ENCODE measurements at regions not wholly inside any gene's neighbourhood (a gene's known extent, or its start where the extent isn't known, plus 50 kb on each side); places are given as distances from the start of the nearest gene placed in this dataset.

DNA sequence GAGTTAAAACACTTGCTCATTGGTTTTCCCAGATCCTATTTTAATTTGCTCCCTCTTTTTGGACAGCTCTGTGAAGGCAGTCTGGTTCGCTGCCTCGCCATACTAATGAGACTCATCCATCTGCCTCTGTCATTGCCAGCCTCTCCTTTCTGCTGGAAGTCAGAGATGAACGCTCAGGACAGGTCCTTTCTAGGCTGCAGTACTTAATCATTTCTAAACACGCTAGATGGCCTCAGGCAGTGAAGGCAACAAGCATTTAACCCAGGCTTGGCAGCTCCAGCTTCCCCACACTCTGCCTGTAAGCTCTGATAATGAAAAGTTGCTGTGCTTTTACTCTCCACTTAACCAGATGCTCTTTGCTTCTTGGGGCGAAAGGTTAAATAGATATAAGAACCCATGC lies 286.7 kb upstream of the POU3F2 start:
- H3K9me3 ChIP-seq (ENCODE audit: insufficient read depth, low read depth, low read length), result no peaks in the 10 kb centered on the region
- H3K9ac ChIP-seq (ENCODE audit: low read depth, low read length, poor library complexity, severe bottlenecking), result no peak overlapping the region
- TF ChIP-seq EZH2phosphoT487 (IDR thresholded peaks at IDR 0.05; ENCODE audit: borderline replicate concordance) (no peak), CTCF (conservative IDR thresholded peaks at IDR 0.05; ENCODE audit: low read length) (no peak)
- H3K4me2 ChIP-seq (ENCODE audit: low read depth, low read length, poor library complexity, severe bottlenecking), result no peak overlapping the region
- H3K4me1 ChIP-seq (ENCODE audit: insufficient read depth, low read length, poor library complexity, severe bottlenecking), result no peaks in the 10 kb centered on the region
- no peaks in the 10 kb centered on the region for H3K36me3 ChIP-seq (ENCODE audit: insufficient read depth, low read length)
- no peak overlapping the region for H3K4me3 ChIP-seq (ENCODE audit: low read length, poor library complexity, severe bottlenecking)
- no peaks in the 10 kb centered on the region for H3K79me2 ChIP-seq (ENCODE audit: insufficient read depth, low read length)
- no peaks in the 10 kb centered on the region for H3K9me2 ChIP-seq (replicated peaks; ENCODE audit: low read depth, low read length)
- no peaks in the 10 kb centered on the region for H3K27me3 ChIP-seq (ENCODE audit: insufficient read depth, low read length, poor library complexity, severe bottlenecking)
- H3F3A ChIP-seq (ENCODE audit: low read depth), result no peaks in the 10 kb centered on the region
- H2AFZ ChIP-seq (ENCODE audit: low read length), result no peak overlapping the region
- H4K20me1 ChIP-seq (ENCODE audit: insufficient read depth, low read length, poor library complexity, severe bottlenecking), result no peaks in the 10 kb centered on the region

DNA sequence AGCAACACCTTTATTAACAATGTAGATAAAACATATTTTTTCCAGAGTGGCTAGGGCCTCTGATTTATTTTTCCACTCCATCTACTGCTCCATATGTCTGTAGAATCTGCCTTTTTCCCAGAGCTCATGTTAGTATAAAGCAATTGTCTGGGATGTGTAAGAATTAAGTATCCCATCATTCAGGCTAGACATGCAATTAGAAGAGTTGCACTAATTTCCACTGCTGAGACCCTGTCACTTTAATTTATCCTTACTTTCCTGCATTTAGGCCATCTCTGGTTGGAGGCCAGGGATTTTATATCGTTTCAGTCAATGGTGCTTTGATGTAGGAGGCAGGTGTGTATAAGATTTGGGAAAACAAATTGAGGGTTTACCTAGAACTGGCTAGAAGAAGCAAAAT lies 286.1 kb upstream of the POU3F2 start:
- H3K9me3 ChIP-seq (ENCODE audit: insufficient read depth, low read depth, low read length), result no peaks in the 10 kb centered on the region
- H4K20me1 ChIP-seq (ENCODE audit: insufficient read depth, low read length, poor library complexity, severe bottlenecking), result no peaks in the 10 kb centered on the region
- H3K36me3 ChIP-seq (ENCODE audit: insufficient read depth, low read length), result no peaks in the 10 kb centered on the region
- no peaks in the 10 kb centered on the region for H3K9me2 ChIP-seq (replicated peaks; ENCODE audit: low read depth, low read length)
- TF ChIP-seq CTCF (conservative IDR thresholded peaks at IDR 0.05; ENCODE audit: low read length) (no peak), EZH2phosphoT487 (IDR thresholded peaks at IDR 0.05; ENCODE audit: borderline replicate concordance) (no peak)
- no peaks in the 10 kb centered on the region for H3K79me2 ChIP-seq (ENCODE audit: insufficient read depth, low read length)
- H3K9ac ChIP-seq (ENCODE audit: low read depth, low read length, poor library complexity, severe bottlenecking), result no peak overlapping the region
- H3F3A ChIP-seq (ENCODE audit: low read depth), result no peaks in the 10 kb centered on the region
- no peak overlapping the region for H3K4me2 ChIP-seq (ENCODE audit: low read depth, low read length, poor library complexity, severe bottlenecking)
- H3K27me3 ChIP-seq (ENCODE audit: insufficient read depth, low read length, poor library complexity, severe bottlenecking), result no peaks in the 10 kb centered on the region
- H3K4me3 ChIP-seq (ENCODE audit: low read length, poor library complexity, severe bottlenecking), result no peak overlapping the region
- no peak overlapping the region for H2AFZ ChIP-seq (ENCODE audit: low read length)
- no peaks in the 10 kb centered on the region for H3K4me1 ChIP-seq (ENCODE audit: insufficient read depth, low read length, poor library complexity, severe bottlenecking)

GRCh38 chr6:98560418-98560817 lies 274.0 kb upstream of the POU3F2 start:
- Histone ChIP-seq H3K79me2 (ENCODE audit: insufficient read depth, low read length) (no peaks in the 10 kb centered on the region), H3K4me2 (ENCODE audit: low read depth, low read length, poor library complexity, severe bottlenecking) (no peak overlapping the region), H3K36me3 (ENCODE audit: insufficient read depth, low read length) (no peaks in the 10 kb centered on the region), H3F3A (ENCODE audit: low read depth) (no peaks in the 10 kb centered on the region), H3K4me3 (ENCODE audit: low read length, poor library complexity, severe bottlenecking) (no peak overlapping the region), H4K20me1 (ENCODE audit: insufficient read depth, low read length, poor library complexity, severe bottlenecking) (no peaks in the 10 kb centered on the region), H3K27me3 (ENCODE audit: insufficient read depth, low read length, poor library complexity, severe bottlenecking) (no peaks in the 10 kb centered on the region), H3K9ac (ENCODE audit: low read depth, low read length, poor library complexity, severe bottlenecking) (no peak overlapping the region), H3K4me1 (ENCODE audit: insufficient read depth, low read length, poor library complexity, severe bottlenecking) (no peaks in the 10 kb centered on the region), H3K9me2 (replicated peaks; ENCODE audit: low read depth, low read length) (no peaks in the 10 kb centered on the region), H2AFZ (ENCODE audit: low read length) (no peak overlapping the region), H3K9me3 (ENCODE audit: insufficient read depth, low read depth, low read length) (no peaks in the 10 kb centered on the region)
- TF ChIP-seq EZH2phosphoT487 (IDR thresholded peaks at IDR 0.05; ENCODE audit: borderline replicate concordance), result no peak
- no peak for TF ChIP-seq CTCF (conservative IDR thresholded peaks at IDR 0.05; ENCODE audit: low read length)
